AG10803 (cell line): ENCODE measurements at regions not wholly inside any gene's neighbourhood (a gene's known extent, or its start where the extent isn't known, plus 50 kb on each side); places are given as distances from the start of the nearest gene placed in this dataset.
"Not testable (repeated sequence)": the region's sequence is repeated elsewhere in the genome, so short reads cannot be mapped to it uniquely, and the experiment has no call there.

Experiments
- DNase-seq: peaks from one replicate; pipeline ENCODE4 v3.0.0; 2010; ENCODE audit warnings: low read depth
- H3K4me3 ChIP-seq: 2 replicates; pipeline ENCODE4 v1.5.1; 2011; ENCODE audit warnings: mild to moderate bottlenecking, low read length, control low read depth
- CTCF ChIP-seq: conservative IDR thresholded peaks from 2 replicates; pipeline ENCODE4 v1.5.1; 2011; ENCODE audit warnings: mild to moderate bottlenecking, low read length, control low read depth, inconsistent platforms

- no peak for DNase-seq
- no peak overlapping the region for H3K4me3 ChIP-seq
- TF ChIP-seq CTCF, result no peak
Observed at GRCh38 chr6:90463359-90463758, 123.5 kb downstream of the MAP3K7 start.

- TF ChIP-seq CTCF, result no peak
- DNase-seq, result no peak
- no peak overlapping the region for H3K4me3 ChIP-seq
Observed at GRCh38 chr6:90462102-90462501, 124.8 kb downstream of the MAP3K7 start.

- no peak for DNase-seq
- no peak overlapping the region for H3K4me3 ChIP-seq
- TF ChIP-seq CTCF, result no peak
Observed at GRCh38 chr6:90461383-90461782, 125.5 kb downstream of the MAP3K7 start.

- no peak for DNase-seq
- TF ChIP-seq CTCF, result no peak
Observed at GRCh38 chr6:90460051-90460450, 126.8 kb downstream of the MAP3K7 start.

GRCh38 chr6:90459225-90459758 is 127.6 kb downstream of the MAP3K7 start:
- no peak for DNase-seq
- no peak for TF ChIP-seq CTCF
- no peak overlapping the region for H3K4me3 ChIP-seq

More at GRCh38 chr6:90460051-90460450, 126.8 kb downstream of the MAP3K7 start:
- H3K4me3 ChIP-seq, result no peak overlapping the region

- H3K4me3 ChIP-seq, result no peak overlapping the region
- DNase-seq, result no peak
- TF ChIP-seq CTCF, result no peak
Observed at GRCh38 chr6:90458353-90459224, 128.3 kb downstream of the MAP3K7 start.

- H3K4me3 ChIP-seq, result no peak overlapping the region
- TF ChIP-seq CTCF, result no peak
- no peak for DNase-seq
Observed at GRCh38 chr6:90457867-90458259, 129.0 kb downstream of the MAP3K7 start.

GRCh38 chr6:90456997-90457866 is 129.6 kb downstream of the MAP3K7 start:
- not testable (repeated sequence) for H3K4me3 ChIP-seq, DNase-seq
